ENCODE measurements at regions not wholly inside any gene's neighbourhood (a gene's known extent, or its start where the extent isn't known, plus 50 kb on each side); places are given as distances from the start of the nearest gene placed in this dataset.

DNA sequence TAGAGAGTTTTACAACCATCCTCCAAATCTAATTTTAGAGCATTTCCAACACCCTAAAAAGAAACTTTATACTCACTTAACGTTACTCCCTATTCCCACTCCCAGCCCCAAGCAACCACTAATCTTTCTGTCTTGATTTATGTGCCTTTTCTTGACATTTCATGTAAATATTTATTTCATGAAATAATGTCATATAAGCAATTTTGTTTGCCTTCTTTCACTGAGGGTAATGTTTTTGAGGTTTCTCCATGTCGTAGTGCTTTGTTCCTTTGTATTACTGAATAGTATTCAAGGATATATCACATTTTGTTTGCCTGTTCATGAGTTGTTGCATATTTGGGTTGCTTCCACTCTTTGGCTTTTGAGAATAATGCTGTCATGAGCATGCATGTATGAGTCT, 155.4 kb upstream of the PLAAT1 start:
- POLR2A ChIA-PET: no interaction called here
- no peak overlapping the region for H3K9ac ChIP-seq
- H3F3A ChIP-seq (replicated peaks; ENCODE audit: insufficient read depth): no peaks in the 10 kb centered on the region
- H3K9me2 ChIP-seq: no peaks in the 10 kb centered on the region
- CTCF ChIA-PET: no interaction called here
- 3% methylated on average over 2 of the region's 2 CpGs for WGBS (ENCODE audit: low lambda C conversion rate)
- DNase-seq: no peak
- no peaks in the 10 kb centered on the region for H4K20me1 ChIP-seq (ENCODE audit: insufficient read depth)
- no peak overlapping the region for H3K4me3 ChIP-seq (ENCODE audit: low read depth in 2 of 2, low read length in 1 of 2)
- H3K4me2 ChIP-seq: no peak overlapping the region
- no peaks in the 10 kb centered on the region for H3K79me2 ChIP-seq (ENCODE audit: insufficient read depth)
- H3K9me3 ChIP-seq: no peaks in the 10 kb centered on the region
- H3K27ac ChIP-seq (ENCODE audit: low read depth in 2 of 2, low read length in 1 of 2): no peak overlapping the region
- H2AFZ ChIP-seq (ENCODE audit: low read depth): no peak overlapping the region
- no peaks in the 10 kb centered on the region for H3K4me1 ChIP-seq (ENCODE audit: control insufficient read depth in 1 of 2, insufficient read depth in 2 of 2, low read depth in 1 of 2, low read length in 1 of 2)
- no peaks in the 10 kb centered on the region for H3K27me3 ChIP-seq (ENCODE audit: insufficient read depth)
- no peaks in the 10 kb centered on the region for H3K36me3 ChIP-seq (replicated peaks in 1 of 2; ENCODE audit: control insufficient read depth in 1 of 2, insufficient read depth in 2 of 2, low read length in 1 of 2)
- TF ChIP-seq, protein P1, sequence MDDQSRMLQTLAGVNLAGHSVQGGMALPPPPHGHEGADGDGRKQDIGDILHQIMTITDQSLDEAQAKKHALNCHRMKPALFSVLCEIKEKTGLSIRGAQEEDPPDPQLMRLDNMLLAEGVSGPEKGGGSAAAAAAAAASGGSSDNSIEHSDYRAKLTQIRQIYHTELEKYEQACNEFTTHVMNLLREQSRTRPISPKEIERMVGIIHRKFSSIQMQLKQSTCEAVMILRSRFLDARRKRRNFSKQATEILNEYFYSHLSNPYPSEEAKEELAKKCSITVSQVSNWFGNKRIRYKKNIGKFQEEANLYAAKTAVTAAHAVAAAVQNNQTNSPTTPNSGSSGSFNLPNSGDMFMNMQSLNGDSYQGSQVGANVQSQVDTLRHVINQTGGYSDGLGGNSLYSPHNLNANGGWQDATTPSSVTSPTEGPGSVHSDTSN (IDR thresholded peaks at IDR 0.05): no peak
- TF ChIP-seq EZH2phosphoT487 (IDR thresholded peaks at IDR 0.05; ENCODE audit: borderline replicate concordance, low read depth) (no peak), FOXM1 (IDR thresholded peaks at IDR 0.05; ENCODE audit: low read depth) (no peak), MEF2A (IDR thresholded peaks at IDR 0.05; ENCODE audit: borderline replicate concordance, low read depth) (no peak)
- TF ChIP-seq, protein P2, sequence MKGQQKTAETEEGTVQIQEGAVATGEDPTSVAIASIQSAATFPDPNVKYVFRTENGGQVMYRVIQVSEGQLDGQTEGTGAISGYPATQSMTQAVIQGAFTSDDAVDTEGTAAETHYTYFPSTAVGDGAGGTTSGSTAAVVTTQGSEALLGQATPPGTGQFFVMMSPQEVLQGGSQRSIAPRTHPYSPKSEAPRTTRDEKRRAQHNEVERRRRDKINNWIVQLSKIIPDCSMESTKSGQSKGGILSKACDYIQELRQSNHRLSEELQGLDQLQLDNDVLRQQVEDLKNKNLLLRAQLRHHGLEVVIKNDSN (IDR thresholded peaks at IDR 0.05; ENCODE audit: borderline replicate concordance, low read depth): no peak
- TF ChIP-seq, protein P3, sequence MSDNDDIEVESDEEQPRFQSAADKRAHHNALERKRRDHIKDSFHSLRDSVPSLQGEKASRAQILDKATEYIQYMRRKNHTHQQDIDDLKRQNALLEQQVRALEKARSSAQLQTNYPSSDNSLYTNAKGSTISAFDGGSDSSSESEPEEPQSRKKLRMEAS (IDR thresholded peaks at IDR 0.05; ENCODE audit: low read depth): no peak
- TF ChIP-seq, protein P4, sequence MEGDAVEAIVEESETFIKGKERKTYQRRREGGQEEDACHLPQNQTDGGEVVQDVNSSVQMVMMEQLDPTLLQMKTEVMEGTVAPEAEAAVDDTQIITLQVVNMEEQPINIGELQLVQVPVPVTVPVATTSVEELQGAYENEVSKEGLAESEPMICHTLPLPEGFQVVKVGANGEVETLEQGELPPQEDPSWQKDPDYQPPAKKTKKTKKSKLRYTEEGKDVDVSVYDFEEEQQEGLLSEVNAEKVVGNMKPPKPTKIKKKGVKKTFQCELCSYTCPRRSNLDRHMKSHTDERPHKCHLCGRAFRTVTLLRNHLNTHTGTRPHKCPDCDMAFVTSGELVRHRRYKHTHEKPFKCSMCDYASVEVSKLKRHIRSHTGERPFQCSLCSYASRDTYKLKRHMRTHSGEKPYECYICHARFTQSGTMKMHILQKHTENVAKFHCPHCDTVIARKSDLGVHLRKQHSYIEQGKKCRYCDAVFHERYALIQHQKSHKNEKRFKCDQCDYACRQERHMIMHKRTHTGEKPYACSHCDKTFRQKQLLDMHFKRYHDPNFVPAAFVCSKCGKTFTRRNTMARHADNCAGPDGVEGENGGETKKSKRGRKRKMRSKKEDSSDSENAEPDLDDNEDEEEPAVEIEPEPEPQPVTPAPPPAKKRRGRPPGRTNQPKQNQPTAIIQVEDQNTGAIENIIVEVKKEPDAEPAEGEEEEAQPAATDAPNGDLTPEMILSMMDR (IDR thresholded peaks at IDR 0.05): no peak

DNA sequence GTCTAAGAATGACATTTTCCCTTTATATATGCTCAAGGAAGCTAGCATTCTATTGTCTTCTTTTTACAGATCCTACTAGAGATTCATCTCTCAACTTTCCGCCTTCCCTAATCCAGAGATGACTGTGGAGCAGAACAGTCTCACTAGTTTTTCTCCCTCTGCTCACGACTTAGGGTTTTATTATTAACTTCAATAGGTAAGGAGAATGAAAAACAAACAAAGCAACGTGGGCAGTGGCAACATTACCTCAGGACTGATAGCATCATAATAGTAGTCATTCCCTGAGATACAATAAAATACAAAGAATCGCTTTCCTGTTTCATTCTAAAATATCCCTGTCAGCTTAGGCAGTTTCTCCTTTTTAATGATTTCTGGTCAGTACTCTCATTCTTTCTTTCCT, 154.3 kb upstream of the PLAAT1 start:
- H3K27me3 ChIP-seq (ENCODE audit: insufficient read depth): no peaks in the 10 kb centered on the region
- H3K36me3 ChIP-seq (replicated peaks in 1 of 2; ENCODE audit: control insufficient read depth in 1 of 2, insufficient read depth in 2 of 2, low read length in 1 of 2): no peaks in the 10 kb centered on the region
- no peak overlapping the region for H3K4me2 ChIP-seq
- no peak overlapping the region for H2AFZ ChIP-seq (ENCODE audit: low read depth)
- H3F3A ChIP-seq (replicated peaks; ENCODE audit: insufficient read depth): no peaks in the 10 kb centered on the region
- CTCF ChIA-PET: no interaction called here
- H4K20me1 ChIP-seq (ENCODE audit: insufficient read depth): no peaks in the 10 kb centered on the region
- no peaks in the 10 kb centered on the region for H3K9me3 ChIP-seq
- TF ChIP-seq, protein P1 (IDR thresholded peaks at IDR 0.05): no peak
- TF ChIP-seq, protein P5, sequence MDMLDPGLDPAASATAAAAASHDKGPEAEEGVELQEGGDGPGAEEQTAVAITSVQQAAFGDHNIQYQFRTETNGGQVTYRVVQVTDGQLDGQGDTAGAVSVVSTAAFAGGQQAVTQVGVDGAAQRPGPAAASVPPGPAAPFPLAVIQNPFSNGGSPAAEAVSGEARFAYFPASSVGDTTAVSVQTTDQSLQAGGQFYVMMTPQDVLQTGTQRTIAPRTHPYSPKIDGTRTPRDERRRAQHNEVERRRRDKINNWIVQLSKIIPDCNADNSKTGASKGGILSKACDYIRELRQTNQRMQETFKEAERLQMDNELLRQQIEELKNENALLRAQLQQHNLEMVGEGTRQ (IDR thresholded peaks at IDR 0.05; ENCODE audit: borderline replicate concordance, low read depth, low read length): no peak
- TF ChIP-seq SIN3A (IDR thresholded peaks at IDR 0.05; ENCODE audit: borderline replicate concordance, low read depth, low read length) (no peak), YY1 (IDR thresholded peaks at IDR 0.05; ENCODE audit: low read depth) (no peak), GATA2 (CRISPR knock-in tag; IDR thresholded peaks at IDR 0.05) (no peak), JUND (IDR thresholded peaks at IDR 0.05) (no peak), GABPA (IDR thresholded peaks at IDR 0.05; ENCODE audit: low read depth) (no peak), RAD21 (IDR thresholded peaks at IDR 0.05; ENCODE audit: low read length) (no peak), EP300 (IDR thresholded peaks at IDR 0.05; ENCODE audit: borderline replicate concordance in 1 of 2, low read depth in 1 of 2, low read length in 1 of 2) (no peak), TEAD4 (IDR thresholded peaks at IDR 0.05; ENCODE audit: borderline replicate concordance, insufficient read depth) (no peak), MEF2A (IDR thresholded peaks at IDR 0.05; ENCODE audit: borderline replicate concordance, low read depth) (no peak)
- TF ChIP-seq, protein P6, sequence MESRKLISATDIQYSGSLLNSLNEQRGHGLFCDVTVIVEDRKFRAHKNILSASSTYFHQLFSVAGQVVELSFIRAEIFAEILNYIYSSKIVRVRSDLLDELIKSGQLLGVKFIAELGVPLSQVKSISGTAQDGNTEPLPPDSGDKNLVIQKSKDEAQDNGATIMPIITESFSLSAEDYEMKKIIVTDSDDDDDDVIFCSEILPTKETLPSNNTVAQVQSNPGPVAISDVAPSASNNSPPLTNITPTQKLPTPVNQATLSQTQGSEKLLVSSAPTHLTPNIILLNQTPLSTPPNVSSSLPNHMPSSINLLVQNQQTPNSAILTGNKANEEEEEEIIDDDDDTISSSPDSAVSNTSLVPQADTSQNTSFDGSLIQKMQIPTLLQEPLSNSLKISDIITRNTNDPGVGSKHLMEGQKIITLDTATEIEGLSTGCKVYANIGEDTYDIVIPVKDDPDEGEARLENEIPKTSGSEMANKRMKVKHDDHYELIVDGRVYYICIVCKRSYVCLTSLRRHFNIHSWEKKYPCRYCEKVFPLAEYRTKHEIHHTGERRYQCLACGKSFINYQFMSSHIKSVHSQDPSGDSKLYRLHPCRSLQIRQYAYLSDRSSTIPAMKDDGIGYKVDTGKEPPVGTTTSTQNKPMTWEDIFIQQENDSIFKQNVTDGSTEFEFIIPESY (IDR thresholded peaks at IDR 0.05; ENCODE audit: borderline replicate concordance, low read depth): no peak
- no peaks in the 10 kb centered on the region for H3K4me1 ChIP-seq (ENCODE audit: control insufficient read depth in 1 of 2, insufficient read depth in 2 of 2, low read depth in 1 of 2, low read length in 1 of 2)
- 16% methylated on average over 4 of the region's 4 CpGs for WGBS (ENCODE audit: low lambda C conversion rate)
- no peak overlapping the region for H3K27ac ChIP-seq (ENCODE audit: low read depth in 2 of 2, low read length in 1 of 2)
- no peak overlapping the region for H3K9ac ChIP-seq
- H3K79me2 ChIP-seq (ENCODE audit: insufficient read depth): no peaks in the 10 kb centered on the region
- H3K9me2 ChIP-seq: no peaks in the 10 kb centered on the region
- DNase-seq: no peak
- no peak overlapping the region for H3K4me3 ChIP-seq (ENCODE audit: low read depth in 2 of 2, low read length in 1 of 2)
- POLR2A ChIA-PET: no interaction called here
